Endothelial cell of umbilical vein (primary cell): ENCODE measurements at regions not wholly inside any gene's neighbourhood (a gene's known extent, or its start where the extent isn't known, plus 50 kb on each side); places are given as distances from the start of the nearest gene placed in this dataset.

Experiments
- BruUV-seq: library from RNA; stranded (reverse); fragments of 400-500 nt; replicated peaks from 2 replicates; lab custom pipeline; 2021; lab: Mats Ljungman, UMichigan
- CTCF ChIA-PET: fragments of 300-600, 350-600 bp; sonication (Branson Sonifier 250); formaldehyde crosslinking; loops from one replicate; lab custom pipeline; 2021; ENCODE audit warnings: antibody characterized with exemption, inconsistent platforms; lab: Charles Lee
- POLR2A ChIA-PET: fragments of 300-600, 350-600 bp; sonication (Branson Sonifier 250); formaldehyde crosslinking; loops from one replicate; lab custom pipeline; 2021; ENCODE audit warnings: antibody characterized with exemption, inconsistent platforms; lab: Charles Lee
- DNase-seq: peaks from one replicate; pipeline ENCODE4 v3.0.0-alpha.2; 2011; ENCODE audit warnings: low read depth, low spot score
- FAIRE-seq: peaks from 2 replicates; lab custom pipeline; 2011; peaks lifted over from hg19 to GRCh38; lab: Jason Lieb, UNC
- H2AFZ ChIP-seq: 2 replicates; pipeline ENCODE4 v1.6.0; 2012; ENCODE audit warnings: low read depth, low read length, control low read depth, inconsistent platforms
- H3K27ac ChIP-seq: 2 replicates; pipeline ENCODE4 v1.5.1; 2011; ENCODE audit warnings: low read depth, mild to moderate bottlenecking, control low read depth, low read length, moderate library complexity; ENCODE audit not compliant: insufficient read depth
- H3K27me3 ChIP-seq, 2 experiments: 2 replicates each; pipeline versions ENCODE4 v1.6.0 to v1.6.1; 2011; ENCODE audit warnings: low read length in 2 of 2, mixed read lengths in 1 of 2; ENCODE audit not compliant: control insufficient read depth in 2 of 2, insufficient read depth in 2 of 2
- H3K36me3 ChIP-seq, 2 experiments: 2 replicates in 1 of 2; 3 replicates in 1 of 2; pipeline ENCODE4 v1.5.1; 2011; ENCODE audit warnings: low read length in 2 of 2, mild to moderate bottlenecking in 1 of 2, moderate library complexity in 1 of 2; ENCODE audit not compliant: control insufficient read depth in 2 of 2, insufficient read depth in 2 of 2; ENCODE audit errors: extremely low read depth in 1 of 2
- H3K4me1 ChIP-seq: 3 replicates; pipeline ENCODE4 v1.5.1; 2011; ENCODE audit warnings: mild to moderate bottlenecking, low read length; ENCODE audit not compliant: control insufficient read depth, insufficient read depth; ENCODE audit errors: extremely low read depth
- H3K4me2 ChIP-seq: 2 replicates; pipeline ENCODE4 v1.6.1; 2011; ENCODE audit warnings: low read length, control low read depth, mixed read lengths; ENCODE audit not compliant: insufficient read depth
- H3K4me3 ChIP-seq, 3 experiments: fragments of 200-600 bp in 1 of 3; sonication (generic), shearing (Covaris generic) in 1 of 3; replicated peaks in 1 of 3; 2 replicates each; pipeline ENCODE4 v1.5.1; 2011 to 2016; ENCODE audit warnings: control low read depth in 3 of 3, low read length in 3 of 3, mild to moderate bottlenecking in 2 of 3, inconsistent platforms in 1 of 3, low read depth in 1 of 3, moderate library complexity in 1 of 3; ENCODE audit not compliant: insufficient read depth in 1 of 3
- H3K79me2 ChIP-seq: 2 replicates; pipeline ENCODE4 v1.6.0; 2012; ENCODE audit warnings: low read length, inconsistent platforms; ENCODE audit not compliant: control insufficient read depth, insufficient read depth
- H3K9ac ChIP-seq: replicated peaks from 2 replicates; pipeline ENCODE3; 2011; ENCODE audit warnings: low read length, control low read depth; ENCODE audit not compliant: insufficient read depth; ENCODE audit errors: extremely low read depth
- H3K9me1 ChIP-seq: replicated peaks from 3 replicates; pipeline ENCODE4 v1.6.0; 2011; ENCODE audit warnings: mild to moderate bottlenecking, low read length; ENCODE audit not compliant: control insufficient read depth, insufficient read depth; ENCODE audit errors: extremely low read depth
- H3K9me3 ChIP-seq: replicated peaks from 2 replicates; pipeline ENCODE4 v1.5.1; 2012; ENCODE audit warnings: low read length, inconsistent platforms; ENCODE audit not compliant: control insufficient read depth, insufficient read depth
- H4K20me1 ChIP-seq: replicated peaks from 2 replicates; pipeline ENCODE3; 2011; ENCODE audit warnings: mild to moderate bottlenecking, low read length; ENCODE audit not compliant: control insufficient read depth, insufficient read depth; ENCODE audit errors: extremely low read depth
- CTCF ChIP-seq, 2 donors: IDR thresholded peaks; 1 replicate in 1 of 2; 2 replicates in 1 of 2; pipeline ENCODE4 v1.5.1; 2011; ENCODE audit warnings: low read length in 2 of 2, mild to moderate bottlenecking in 2 of 2, moderate library complexity in 2 of 2, control low read depth in 1 of 2, inconsistent platforms in 1 of 2, low read depth in 1 of 2; ENCODE audit not compliant: insufficient read depth in 1 of 2; ENCODE audit errors: extremely low read depth in 1 of 2
- EZH2 ChIP-seq: IDR thresholded peaks from 2 replicates; pipeline ENCODE4 v1.6.1; 2012; ENCODE audit warnings: borderline replicate concordance, low read depth, mild to moderate bottlenecking, moderate library complexity, low read length, inconsistent platforms; ENCODE audit not compliant: severe bottlenecking
- FOS ChIP-seq: IDR thresholded peaks from 2 replicates; pipeline ENCODE4 v1.6.1; 2011; ENCODE audit warnings: mild to moderate bottlenecking, low read length, moderate library complexity, borderline replicate concordance; ENCODE audit not compliant: insufficient read depth
- GATA2 ChIP-seq: IDR thresholded peaks from 2 replicates; pipeline ENCODE4 v1.7.0; 2011; ENCODE audit warnings: low read depth, mild to moderate bottlenecking, moderate library complexity, mixed read lengths, low read length; ENCODE audit not compliant: insufficient read length, insufficient read depth
- JUN ChIP-seq: IDR thresholded peaks from 2 replicates; pipeline ENCODE4 v1.6.1; 2011; ENCODE audit warnings: borderline replicate concordance, low read depth; ENCODE audit not compliant: insufficient read length, insufficient read depth
- MYC ChIP-seq: IDR thresholded peaks from one replicate; pipeline ENCODE4 v1.6.1; 2011; ENCODE audit warnings: mild to moderate bottlenecking, low read depth, low read length
- POLR2A ChIP-seq: IDR thresholded peaks from 2 replicates; pipeline ENCODE4 v1.6.1; 2012; ENCODE audit warnings: low read depth, mild to moderate bottlenecking, control low read depth, low read length
- POLR2AphosphoS5 ChIP-seq: IDR thresholded peaks from 2 replicates; pipeline ENCODE4 v1.6.1; 2012; ENCODE audit warnings: low read depth, mild to moderate bottlenecking, control low read depth, low read length, moderate library complexity; ENCODE audit not compliant: insufficient read depth
- dilution Hi-C: fragments of 300-500 bp; cut with MboI; formaldehyde crosslinking; loops from one replicate; pipeline ENCODE4 v1.15.0; 2019; ENCODE audit warnings: low sequenced_read_pairs; ENCODE audit not compliant: extremely low pct_ligation_motif_present
- intact Hi-C: fragments of 100-400 bp; cut with micrococcal nuclease; formaldehyde crosslinking; loops from one replicate; pipeline ENCODE4 v1.10.0; 2022
- TF ChIP-seq, protein P1 (sequence below): IDR thresholded peaks from 2 replicates; pipeline ENCODE4 v1.6.1; 2011; ENCODE audit not compliant: insufficient read depth, insufficient read length

GRCh38 chr2:226581661-226582060 lies 218.0 kb downstream of the IRS1 start:
- Histone ChIP-seq H3K27ac (no peak overlapping the region), H3K9ac (no peak overlapping the region), H3K79me2 (no peaks in the 10 kb centered on the region), H4K20me1 (no peaks in the 10 kb centered on the region), H3K9me1 (no peaks in the 10 kb centered on the region), H2AFZ (no peak overlapping the region), H3K4me3 (no peak overlapping the region), H3K4me1 (peaks cover 5% of the 10 kb centered on the region), H3K36me3 (no peaks in the 10 kb centered on the region), H3K9me3 (no peaks in the 10 kb centered on the region), H3K4me2 (no peak overlapping the region), H3K27me3 (no peaks in the 10 kb centered on the region)
- no TSS peak for BruUV-seq
- dilution Hi-C loops (no loop called here), intact Hi-C loops (loop anchor here (5.0 kb wide), 2 partner anchors 71 to 104 kb away; no protein-coding TSS in a partner anchor)
- no peak for FAIRE-seq
- ChIA-PET POLR2A (no interaction called here), CTCF (no interaction called here)
- DNase-seq, result no peak
- TF ChIP-seq POLR2A (no peak), POLR2AphosphoS5 (no peak)

DNA sequence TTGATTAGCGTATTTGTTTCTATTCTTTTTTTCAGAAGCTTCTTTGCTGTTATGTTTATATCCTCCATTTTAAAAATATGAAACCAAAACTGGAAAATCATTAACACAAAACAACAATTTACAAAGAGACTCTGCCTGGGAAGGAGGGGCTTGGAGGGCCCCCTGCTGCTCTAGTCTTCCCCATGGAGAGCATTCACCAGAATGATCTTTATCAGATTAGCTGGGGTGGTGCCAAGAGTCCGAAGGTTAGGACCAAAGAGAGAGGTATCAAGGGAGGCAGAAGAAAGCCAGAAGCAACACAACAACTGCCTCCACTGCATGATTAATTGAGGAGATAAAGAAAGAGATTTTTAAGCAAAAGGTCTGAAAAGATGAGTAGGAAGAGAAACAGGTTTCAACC lies 218.6 kb downstream of the IRS1 start:
- H3K27ac ChIP-seq, result no peak overlapping the region
- H3K9me3 ChIP-seq, result no peaks in the 10 kb centered on the region
- no peak for FAIRE-seq
- POLR2A ChIA-PET, result no interaction called here
- no peaks in the 10 kb centered on the region for H3K79me2 ChIP-seq
- H3K4me1 ChIP-seq, result peaks cover 5% of the 10 kb centered on the region
- no peak overlapping the region for H3K4me2 ChIP-seq
- H3K9ac ChIP-seq, result no peak overlapping the region
- no peaks in the 10 kb centered on the region for H3K9me1 ChIP-seq
- no peak overlapping the region for H3K4me3 ChIP-seq
- H3K27me3 ChIP-seq, result no peaks in the 10 kb centered on the region
- BruUV-seq, result no TSS peak
- intact Hi-C loops, result loop anchor here (5.0 kb wide), 2 partner anchors 71 to 104 kb away; no protein-coding TSS in a partner anchor
- DNase-seq, result no peak
- CTCF ChIA-PET, result no interaction called here
- H3K36me3 ChIP-seq, result no peaks in the 10 kb centered on the region
- H4K20me1 ChIP-seq, result no peaks in the 10 kb centered on the region
- H2AFZ ChIP-seq, result no peak overlapping the region
- TF ChIP-seq EZH2 (no peak), POLR2A (no peak), GATA2 (no peak), MYC (no peak), CTCF (IDR thresholded peaks at IDR 0.05; ENCODE audit: extremely low read depth in 1 of 2, insufficient read depth in 1 of 2, low read depth in 1 of 2, low read length in 2 of 2) (no peak), JUN (no peak), FOS (no peak), POLR2AphosphoS5 (no peak)
- TF ChIP-seq, protein P1, sequence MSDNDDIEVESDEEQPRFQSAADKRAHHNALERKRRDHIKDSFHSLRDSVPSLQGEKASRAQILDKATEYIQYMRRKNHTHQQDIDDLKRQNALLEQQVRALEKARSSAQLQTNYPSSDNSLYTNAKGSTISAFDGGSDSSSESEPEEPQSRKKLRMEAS, result no peak
- dilution Hi-C loops, result no loop called here
